Nucleus accumbens (tissue), 56 donors: ENCODE measurements at regions not wholly inside any gene's neighbourhood (a gene's known extent, or its start where the extent isn't known, plus 50 kb on each side); places are given as distances from the start of the nearest gene placed in this dataset.
"Not testable (repeated sequence)": the region's sequence is repeated elsewhere in the genome, so short reads cannot be mapped to it uniquely, and the experiment has no call there.

Experiments
- DNase-seq, 56 donors: peaks; one replicate each; lab custom pipeline; 2025; lab: John Stamatoyannopoulos, UW

DNA sequence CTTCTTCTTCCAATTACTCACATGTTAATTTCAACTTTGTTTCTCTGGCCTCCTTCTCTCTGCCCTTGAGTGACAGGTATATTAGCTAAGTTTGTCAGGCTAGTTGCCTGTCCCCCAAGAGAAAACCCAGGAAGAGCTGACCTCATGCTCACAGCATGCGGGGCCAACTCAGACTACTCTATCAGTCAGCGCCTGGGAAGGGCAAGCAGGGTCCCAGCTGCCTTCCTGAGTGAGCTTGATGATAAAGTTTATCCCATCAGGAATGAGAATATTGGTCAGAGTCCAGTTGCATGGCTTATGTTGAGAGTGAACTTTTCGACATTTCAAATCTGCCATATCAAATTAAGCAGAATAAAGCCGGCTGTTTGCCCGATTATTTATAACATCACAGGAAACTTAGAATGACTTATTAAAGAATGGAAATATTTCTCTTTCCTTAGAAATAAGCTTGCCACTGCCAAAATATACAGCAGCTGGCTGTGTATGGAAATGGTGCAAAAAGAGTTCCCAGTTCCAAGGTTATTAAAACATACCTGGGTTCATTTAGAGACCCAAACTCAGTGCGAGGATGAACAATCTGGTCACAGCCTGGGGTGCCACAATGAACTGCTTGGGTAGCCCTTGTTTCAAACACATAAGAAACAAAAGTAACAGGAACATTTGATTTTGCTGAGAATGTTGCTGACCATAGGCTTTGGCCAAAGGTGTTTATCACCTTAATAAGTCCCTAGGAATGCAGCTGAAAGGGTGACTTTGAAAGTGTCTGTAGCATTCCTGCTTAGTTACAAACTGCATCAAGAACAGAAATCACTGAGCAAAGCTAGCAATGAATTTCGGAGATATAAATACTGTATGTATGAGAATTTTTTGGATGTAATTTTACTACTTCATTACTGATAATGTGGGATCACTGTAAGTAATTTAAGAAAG lies 1553.8 kb upstream of the FLRT2 start:
- DNase-seq = no peak

GRCh38 chr14:83977583-83977982 lies 1552.4 kb upstream of the FLRT2 start:
- DNase-seq = no peak

DNA sequence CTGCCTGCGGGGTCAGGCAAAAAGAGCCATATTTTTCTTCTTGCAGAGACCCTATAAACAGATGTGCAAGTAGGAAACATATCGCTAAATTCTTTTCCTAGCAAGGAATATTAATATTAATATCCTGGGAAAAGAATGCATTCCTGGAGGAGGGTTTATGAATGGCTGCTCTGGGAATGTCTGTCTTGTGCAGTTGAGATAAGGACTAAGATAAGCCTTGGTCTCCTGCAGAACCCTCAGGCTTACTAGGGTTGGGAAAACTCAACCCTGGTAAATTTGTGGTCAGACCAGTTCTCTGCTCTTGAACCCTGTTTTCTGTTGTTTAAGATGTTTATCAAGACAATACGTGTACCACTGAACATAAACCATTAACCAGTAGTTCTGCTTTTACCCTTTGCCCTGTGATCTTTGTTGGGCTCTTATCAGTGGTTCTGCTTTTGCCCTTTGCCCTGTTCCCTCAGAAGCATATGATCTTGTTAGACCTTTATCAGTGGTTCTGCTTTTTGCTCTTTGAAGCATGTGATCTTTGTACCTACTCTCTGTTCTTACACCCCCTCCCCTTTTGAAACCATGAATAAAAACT lies 1548.2 kb upstream of the FLRT2 start:
- DNase-seq = not testable (repeated sequence)

DNA sequence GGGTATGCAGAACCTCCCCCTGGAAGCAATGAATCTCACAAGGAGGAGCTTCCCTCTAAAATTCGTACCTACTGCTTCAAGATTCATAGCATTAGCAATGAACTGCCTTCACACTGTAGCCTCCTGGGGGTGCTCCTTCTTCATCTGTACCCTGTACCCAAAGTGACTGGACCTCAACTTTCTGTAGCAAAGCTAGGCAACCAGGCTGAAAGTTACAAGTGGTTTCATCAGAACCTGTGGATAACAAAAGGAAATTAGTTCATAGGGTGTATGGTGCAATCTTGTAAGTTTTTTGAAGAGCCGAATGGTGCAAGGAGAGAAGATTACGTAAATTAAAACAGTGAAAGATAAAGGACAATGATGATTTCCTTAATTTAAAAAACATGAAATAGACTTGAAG lies 1541.7 kb upstream of the FLRT2 start:
- no peak for DNase-seq

- no peak for DNase-seq
Measured at GRCh38 chr14:83991666-83992065, 1538.3 kb upstream of the FLRT2 start.

DNA sequence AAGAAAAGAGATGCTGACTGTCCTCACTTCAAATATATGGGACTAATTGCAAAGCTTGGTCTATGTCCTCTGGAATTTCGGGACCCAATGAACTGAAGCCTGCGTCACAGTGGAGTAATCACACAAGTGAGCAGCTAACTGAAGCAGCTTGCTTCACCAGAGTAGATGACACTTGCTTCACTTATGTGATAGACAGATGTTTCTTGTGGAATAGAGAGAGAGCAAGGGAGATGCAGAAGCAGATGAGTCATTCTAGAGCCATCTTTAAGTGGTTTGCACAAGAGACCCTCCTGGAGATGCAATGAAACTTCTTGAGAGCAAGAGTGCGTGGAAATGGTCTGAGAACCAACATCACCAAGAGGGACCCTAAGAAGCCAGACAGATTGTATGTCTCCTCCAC lies 1537.1 kb upstream of the FLRT2 start:
- DNase-seq = no peak

- no peak for DNase-seq
Measured at GRCh38 chr14:83993545-83993944, 1536.4 kb upstream of the FLRT2 start.

DNA sequence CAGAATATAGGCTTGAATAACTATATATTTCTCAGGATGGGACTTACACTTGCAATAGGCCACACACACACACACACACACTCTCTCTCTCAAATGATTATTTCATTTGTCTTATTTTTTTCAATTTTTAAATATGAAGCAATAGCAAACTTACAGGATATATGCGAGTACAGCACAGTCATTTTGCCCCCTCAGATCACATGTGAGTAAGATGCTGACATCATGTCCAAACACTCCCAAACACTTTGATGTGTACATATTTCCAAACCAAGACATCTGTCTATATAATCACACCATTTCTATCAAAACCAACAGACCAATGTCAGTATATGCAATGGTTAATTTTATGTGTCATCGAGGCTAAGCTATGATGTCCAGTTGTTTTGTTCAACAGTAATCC lies 1535.9 kb upstream of the FLRT2 start:
- no peak for DNase-seq

DNA sequence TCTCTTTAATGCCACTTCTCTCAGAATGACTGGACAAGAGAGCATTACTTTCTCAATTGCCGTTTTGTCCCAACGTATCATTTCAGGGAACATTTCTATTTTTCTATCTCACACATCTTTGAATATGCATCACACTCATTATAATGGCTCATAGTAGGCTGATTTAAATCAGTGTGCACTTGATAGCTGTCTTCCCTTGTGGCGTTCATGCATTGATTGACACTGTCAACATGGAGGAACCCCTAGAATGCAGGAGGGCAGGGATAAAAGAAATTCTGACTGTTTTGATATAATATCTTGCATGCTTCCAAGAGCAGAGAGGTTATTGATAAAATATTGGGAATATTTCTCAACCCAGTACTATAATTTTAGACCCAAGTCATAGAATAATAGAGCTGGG lies 1528.9 kb upstream of the FLRT2 start:
- DNase-seq = no peak

DNA sequence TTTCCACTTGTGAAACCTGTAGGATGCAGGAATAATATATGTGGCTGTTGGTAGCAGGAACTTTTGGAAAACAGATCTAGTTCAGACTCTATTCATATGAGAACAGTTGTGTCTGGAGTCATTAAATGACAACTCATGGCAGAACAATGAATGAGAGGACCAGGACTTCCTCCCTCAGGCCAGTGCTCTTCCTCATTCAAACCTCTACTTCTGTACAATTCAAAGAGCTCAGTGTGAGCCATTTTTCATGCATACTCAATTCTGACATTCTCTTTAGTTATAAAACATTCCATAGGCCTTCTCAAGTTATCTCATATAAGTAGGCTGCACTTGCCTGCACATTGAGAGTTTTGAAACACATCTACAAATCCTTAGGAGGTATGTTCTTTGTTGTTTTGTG lies 1526.6 kb upstream of the FLRT2 start:
- DNase-seq = no peak

DNA sequence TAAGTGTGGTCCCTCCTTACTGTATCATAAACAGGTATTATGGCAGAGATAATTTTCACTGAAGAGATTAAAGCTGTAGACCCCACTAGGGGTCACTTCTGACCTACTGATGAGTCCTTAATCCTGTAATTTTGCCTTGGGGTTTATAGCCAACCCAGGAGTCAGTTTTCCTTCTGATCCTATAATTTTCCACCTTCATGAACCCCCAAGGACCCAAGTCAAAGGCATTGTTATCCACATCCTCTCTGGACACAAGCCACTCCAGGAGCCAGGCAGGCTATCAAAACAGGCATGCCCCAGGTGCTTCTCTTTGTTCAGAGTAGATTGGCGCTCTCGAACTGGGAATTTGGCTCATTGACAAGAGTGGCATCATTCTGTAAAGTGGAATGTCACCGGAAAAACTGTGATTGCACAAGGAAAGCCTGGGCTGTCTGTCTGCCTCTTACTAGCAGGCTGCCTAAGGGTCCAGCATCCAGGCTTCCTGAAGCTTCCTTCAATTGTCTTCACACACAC lies 1523.2 kb upstream of the FLRT2 start:
- no peak for DNase-seq

DNA sequence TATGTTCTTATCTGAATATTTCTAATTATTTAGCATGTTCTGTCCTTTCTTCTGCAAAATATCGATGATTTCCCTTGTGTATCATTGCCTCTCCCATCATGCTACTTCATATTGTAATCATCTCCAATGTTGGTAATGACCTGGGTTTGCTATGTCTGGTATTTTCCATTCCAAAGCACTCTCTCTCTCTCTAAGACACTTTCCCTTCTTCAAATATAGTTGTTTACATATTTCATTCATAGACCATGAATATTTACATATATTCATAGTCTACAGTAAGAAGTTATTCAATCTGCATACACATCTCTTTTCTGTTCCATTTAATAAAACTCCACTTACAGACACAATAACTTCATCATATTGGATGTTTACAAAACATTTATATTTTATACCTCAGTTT lies 1516.5 kb upstream of the FLRT2 start:
- no peak for DNase-seq

GRCh38 chr14:84017495-84017894 lies 1512.4 kb upstream of the FLRT2 start:
- peak in 4 of 56 donors; percentile 1 to 2 (median 2) for DNase-seq

DNA sequence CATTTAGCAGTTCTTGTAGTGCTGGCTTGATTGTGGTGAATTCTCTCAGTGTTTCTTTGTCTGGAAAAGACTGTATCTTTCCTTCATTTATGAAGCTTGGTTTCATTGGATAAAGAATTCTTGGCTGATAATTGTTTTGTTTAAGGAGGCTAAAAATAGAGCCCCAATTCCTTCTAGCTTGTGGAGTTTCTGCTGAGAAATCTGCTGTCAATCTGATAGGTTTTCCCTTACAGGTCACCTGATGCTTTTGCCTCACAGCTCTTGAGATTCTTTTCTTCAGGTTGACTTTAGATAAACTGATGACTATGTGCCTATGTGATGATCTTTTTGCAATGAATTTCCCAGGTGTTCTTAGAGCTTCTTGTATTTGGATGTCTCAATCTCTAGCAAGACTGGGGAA lies 1508.5 kb upstream of the FLRT2 start:
- DNase-seq = no peak

GRCh38 chr14:84024231-84024820 lies 1505.6 kb upstream of the FLRT2 start:
- no peak for DNase-seq

GRCh38 chr14:84025106-84026012 lies 1504.6 kb upstream of the FLRT2 start:
- DNase-seq = no peak

GRCh38 chr14:84027351-84027750 lies 1502.6 kb upstream of the FLRT2 start:
- no peak for DNase-seq

- DNase-seq = no peak
Measured at GRCh38 chr14:84028080-84028604, 1501.8 kb upstream of the FLRT2 start.

DNA sequence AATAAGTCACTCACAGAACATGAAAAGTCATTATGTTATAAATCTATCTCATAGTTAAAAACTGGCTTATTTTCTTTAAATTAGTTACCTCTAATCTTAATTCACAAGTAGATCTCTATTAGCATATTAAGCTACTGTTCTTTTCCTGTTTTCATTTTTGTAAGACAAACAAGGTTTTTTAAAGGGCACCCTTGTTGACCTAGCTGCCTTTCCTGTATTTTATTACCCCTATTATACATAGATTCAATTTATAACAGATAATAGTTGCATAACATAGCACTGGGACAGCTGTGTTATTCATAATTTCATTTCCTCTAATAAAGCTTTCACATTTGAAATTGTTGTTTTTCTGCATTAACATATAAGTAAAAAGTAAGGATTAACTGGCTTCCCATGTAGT lies 1500.7 kb upstream of the FLRT2 start:
- no peak for DNase-seq

DNA sequence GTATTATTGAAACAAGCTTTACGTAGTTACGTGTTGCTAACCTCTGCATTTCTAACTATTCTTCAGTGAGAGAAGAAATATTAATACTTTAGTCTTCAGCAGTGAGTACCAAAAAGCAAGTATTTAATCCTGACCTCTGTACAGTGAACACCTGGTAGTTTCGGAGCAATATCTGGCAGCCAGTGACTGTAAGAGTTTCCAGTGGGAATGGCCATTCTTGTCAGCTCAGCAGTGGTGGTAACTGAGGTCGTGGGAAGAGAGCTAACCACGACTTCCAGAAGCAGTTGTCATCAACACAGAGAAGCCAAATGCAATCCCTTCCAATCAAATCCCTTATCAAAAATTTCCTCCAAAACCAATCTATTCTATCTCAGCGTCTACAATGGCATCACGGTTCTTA lies 1500.2 kb upstream of the FLRT2 start:
- no peak for DNase-seq
